ENCODE measurements at regions not wholly inside any gene's neighbourhood (a gene's known extent, or its start where the extent isn't known, plus 50 kb on each side); places are given as distances from the start of the nearest gene placed in this dataset.

GRCh38 chr18:70520867-70521266 lies 232.0 kb downstream of the SOCS6 start:
- no peak for DNase-seq (ENCODE audit: low read depth)

- DNase-seq (ENCODE audit: low read depth): no peak
Observed at GRCh38 chr18:70513502-70514171, 224.8 kb downstream of the SOCS6 start.

- DNase-seq (ENCODE audit: low read depth): no peak
Observed at GRCh38 chr18:70507970-70508369, 219.1 kb downstream of the SOCS6 start.

- no peak for DNase-seq (ENCODE audit: low read depth)
Observed at GRCh38 chr18:70506511-70506910, 217.7 kb downstream of the SOCS6 start.

GRCh38 chr18:70503060-70503459 lies 214.2 kb downstream of the SOCS6 start:
- no peak for DNase-seq (ENCODE audit: low read depth)

- DNase-seq (ENCODE audit: low read depth): no peak
Observed at GRCh38 chr18:70501358-70501757, 212.5 kb downstream of the SOCS6 start.

GRCh38 chr18:70500748-70501147 lies 211.9 kb downstream of the SOCS6 start:
- DNase-seq (ENCODE audit: low read depth): no peak

- peak; percentile 61 for DNase-seq (ENCODE audit: low read depth)
Observed at GRCh38 chr18:70499218-70499691, 210.4 kb downstream of the SOCS6 start.

- DNase-seq (ENCODE audit: low read depth): no peak
Observed at GRCh38 chr18:70496353-70497294, 207.8 kb downstream of the SOCS6 start.

- no peak for DNase-seq (ENCODE audit: low read depth)
Observed at GRCh38 chr18:70494524-70494923, 205.7 kb downstream of the SOCS6 start.

- no peak for DNase-seq (ENCODE audit: low read depth)
Observed at GRCh38 chr18:70493461-70493860, 204.6 kb downstream of the SOCS6 start.

GRCh38 chr18:70491734-70492348 lies 203.0 kb downstream of the SOCS6 start:
- DNase-seq (ENCODE audit: low read depth): peak; percentile 35

- peak; percentile 41 for DNase-seq (ENCODE audit: low read depth)
Observed at GRCh38 chr18:70489986-70490933, 201.4 kb downstream of the SOCS6 start.

- DNase-seq (ENCODE audit: low read depth): no peak
Observed at GRCh38 chr18:70489571-70489970, 200.7 kb downstream of the SOCS6 start.

GRCh38 chr18:70469916-70470315 lies 181.1 kb downstream of the SOCS6 start:
- peak; percentile 24 for DNase-seq (ENCODE audit: low read depth)

GRCh38 chr18:70468861-70469547 lies 180.2 kb downstream of the SOCS6 start:
- no peak for DNase-seq (ENCODE audit: low read depth)

- peak; percentile 68 for DNase-seq (ENCODE audit: low read depth)
Observed at GRCh38 chr18:70464343-70465114, 175.7 kb downstream of the SOCS6 start.

GRCh38 chr18:70463085-70463484 lies 174.2 kb downstream of the SOCS6 start:
- DNase-seq (ENCODE audit: low read depth): no peak

- DNase-seq (ENCODE audit: low read depth): no peak
Observed at GRCh38 chr18:70462078-70462439, 173.2 kb downstream of the SOCS6 start.
